ENCODE measurements at regions not wholly inside any gene's neighbourhood (a gene's known extent, or its start where the extent isn't known, plus 50 kb on each side); places are given as distances from the start of the nearest gene placed in this dataset.
"Not testable (repeated sequence)": the region's sequence is repeated elsewhere in the genome, so short reads cannot be mapped to it uniquely, and the experiment has no call there.

GRCh38 chr7:20083781-20084180 is 133.4 kb downstream of the MACC1 start:
- DNase-seq (ENCODE audit: low spot score) = peak; percentile 8
- no peak for FAIRE-seq

DNA sequence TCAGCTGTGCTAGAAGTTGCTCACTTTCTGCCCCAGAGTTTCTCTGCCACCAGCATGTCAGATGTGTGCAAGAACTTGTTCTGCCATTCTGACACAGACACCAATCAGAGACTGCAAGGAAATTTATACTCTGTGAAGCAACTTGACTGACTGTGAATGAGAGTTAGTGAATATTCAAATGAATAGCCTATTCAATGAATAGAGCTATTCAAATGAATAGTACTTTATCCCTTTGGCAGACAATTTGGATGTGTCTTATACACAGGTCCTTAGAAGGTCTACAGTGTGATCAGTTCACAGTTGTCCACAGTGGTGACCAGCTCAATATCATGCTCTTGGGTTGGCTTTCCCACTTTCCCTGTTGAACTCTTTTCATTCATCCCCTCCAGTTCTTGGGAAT is 138.1 kb downstream of the MACC1 start:
- no peak for FAIRE-seq
- DNase-seq (ENCODE audit: low spot score) = no peak

GRCh38 chr7:20076835-20077234 is 140.3 kb downstream of the MACC1 start:
- no peak for FAIRE-seq
- no peak for DNase-seq (ENCODE audit: low spot score)

DNA sequence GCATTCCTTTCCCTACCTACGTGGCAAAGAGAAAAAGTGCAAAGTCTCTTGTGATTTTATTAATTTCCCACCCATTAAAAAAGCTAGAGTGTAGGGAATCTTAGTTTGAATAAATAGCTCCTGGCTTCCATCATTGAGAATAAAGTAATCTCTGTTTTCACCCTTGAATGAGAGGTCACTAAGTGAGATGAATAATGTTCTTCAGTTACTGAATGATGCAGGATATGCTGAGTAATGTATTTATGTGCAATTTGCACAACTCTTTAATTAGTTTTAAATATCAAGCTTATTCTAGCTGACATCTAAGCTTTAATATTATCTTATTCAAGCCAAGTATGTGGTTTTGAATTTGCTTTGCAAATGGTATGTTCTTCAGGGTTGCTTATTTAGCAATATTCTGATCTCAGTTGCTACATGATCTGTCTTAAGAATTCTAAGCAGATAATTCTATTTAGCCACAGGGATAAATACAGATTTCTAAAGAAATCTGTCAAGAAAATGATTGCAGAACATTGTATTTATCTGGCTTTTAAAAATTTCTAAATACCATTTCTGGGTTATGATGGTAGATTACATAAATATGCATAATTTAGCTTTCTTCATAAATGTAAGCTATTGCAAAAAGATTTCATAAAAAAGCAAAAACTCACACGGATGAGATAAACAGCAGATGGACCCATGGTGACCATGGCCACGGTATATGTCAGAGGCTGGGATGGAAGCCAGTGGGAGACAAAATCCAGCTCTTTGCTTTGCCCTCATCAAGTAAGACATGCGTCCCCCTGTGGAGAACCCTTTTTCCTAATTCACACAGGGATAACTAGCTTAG is 141.0 kb downstream of the MACC1 start:
- no peak for DNase-seq (ENCODE audit: low spot score)
- no peak for FAIRE-seq

DNA sequence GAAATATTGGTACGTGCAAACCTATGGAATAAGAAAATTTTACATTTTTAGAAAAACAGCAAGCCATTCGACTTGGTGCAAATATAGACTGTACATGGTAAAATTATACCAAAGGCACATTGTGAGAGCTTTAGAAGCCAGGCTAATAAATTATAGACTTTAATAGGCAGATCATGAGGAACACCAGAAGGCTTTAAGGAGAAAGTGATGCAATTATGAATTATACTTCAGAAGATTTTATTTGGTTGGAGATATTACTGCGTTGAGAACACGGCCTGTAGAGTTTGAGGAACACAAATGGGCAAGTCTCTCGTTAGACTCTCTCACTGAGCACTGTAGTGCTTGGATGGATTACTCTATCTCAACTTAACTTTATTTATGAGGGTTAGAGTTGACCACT is 141.7 kb downstream of the MACC1 start:
- FAIRE-seq = no peak
- no peak for DNase-seq (ENCODE audit: low spot score)

GRCh38 chr7:20068004-20068403 is 149.2 kb downstream of the MACC1 start:
- not testable (repeated sequence) for DNase-seq (ENCODE audit: low spot score); FAIRE-seq

- FAIRE-seq (peak; percentile 48), DNase-seq (ENCODE audit: low spot score) (peak; percentile 66)
These were observed 152.0 kb downstream of the MACC1 start for GRCh38 chr7:20064974-20065862.

DNA sequence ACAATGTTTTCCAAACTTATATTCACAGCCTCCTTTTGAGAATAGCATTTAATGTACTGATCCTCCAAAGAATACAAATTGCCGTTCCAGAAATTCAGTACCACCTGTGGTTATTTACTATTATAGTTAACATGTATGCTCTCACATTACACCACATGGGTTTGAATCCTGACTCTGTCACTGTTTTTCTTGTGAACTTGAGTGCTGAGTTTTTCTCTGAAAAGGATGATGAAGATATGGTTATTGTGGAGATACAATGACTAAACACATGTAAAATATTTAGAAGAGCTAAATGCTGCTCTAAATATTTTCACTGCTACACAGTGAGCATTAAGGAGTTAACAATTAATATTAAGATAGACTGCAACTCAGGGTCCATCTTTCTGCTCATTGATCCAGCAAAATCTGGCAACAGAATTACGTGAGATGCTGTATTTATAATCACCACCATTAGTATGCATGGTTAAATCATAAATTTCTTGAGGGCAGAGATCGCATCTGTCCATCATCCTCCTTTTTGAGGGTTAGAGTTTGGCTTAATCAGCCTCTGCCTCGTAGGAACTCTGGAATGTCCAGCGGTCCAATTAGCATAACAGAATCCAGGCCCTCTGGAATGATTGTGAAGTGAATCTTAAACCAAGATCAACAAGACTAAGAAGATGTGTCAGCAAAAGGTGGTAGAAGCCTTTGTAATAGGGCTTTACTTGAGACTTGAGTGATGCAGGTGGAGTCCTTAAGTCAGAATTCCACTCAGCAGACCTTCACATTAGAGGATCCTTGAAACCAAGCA is 152.8 kb downstream of the MACC1 start:
- no peak for FAIRE-seq

GRCh38 chr7:20063644-20064043 is 153.5 kb downstream of the MACC1 start:
- DNase-seq (ENCODE audit: low spot score) (no peak), FAIRE-seq (no peak)

More for the DNA sequence above, 152.8 kb downstream of the MACC1 start:
- peak; percentile 9 for DNase-seq (ENCODE audit: low spot score)

- DNase-seq (ENCODE audit: low spot score) (no peak), FAIRE-seq (no peak)
These were observed 154.3 kb downstream of the MACC1 start for GRCh38 chr7:20062932-20063331.

DNA sequence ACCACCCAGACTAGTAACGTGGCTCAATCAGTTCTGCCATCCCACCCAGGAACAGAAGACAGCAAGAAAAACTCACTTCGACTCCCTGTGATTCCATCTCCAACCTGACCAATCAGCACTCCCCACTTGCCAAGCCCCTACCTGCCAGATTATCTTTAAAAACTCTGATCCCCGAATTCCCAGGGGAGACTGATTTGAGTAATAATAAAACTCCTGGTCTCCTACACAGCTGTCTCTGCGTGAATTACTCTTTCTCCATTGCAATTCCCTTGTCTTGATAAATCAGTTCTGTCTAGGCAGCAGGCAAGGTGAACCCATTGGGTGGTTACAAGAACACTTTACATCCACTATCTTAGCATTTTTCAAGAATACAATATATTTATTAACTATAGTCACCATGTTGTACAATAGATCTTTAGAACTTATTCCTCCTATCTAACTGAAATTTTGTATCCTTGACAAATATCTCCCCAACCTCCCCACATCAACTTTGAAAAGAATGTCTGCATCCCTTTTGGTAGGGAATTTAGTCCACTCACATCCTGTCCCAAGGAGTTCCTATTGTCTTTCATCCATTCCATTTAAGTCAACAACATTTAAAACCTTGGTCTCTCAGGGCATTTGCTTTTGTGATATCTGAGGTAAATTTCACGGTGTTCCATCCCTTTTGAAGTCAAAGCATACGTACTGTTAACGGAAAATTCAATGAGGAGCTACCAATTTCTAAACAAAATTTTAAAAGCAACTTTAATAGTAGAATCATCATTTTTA is 163.7 kb downstream of the MACC1 start:
- FAIRE-seq (no peak), DNase-seq (ENCODE audit: low spot score) (no peak)

GRCh38 chr7:20050241-20050966 is 166.8 kb downstream of the MACC1 start:
- DNase-seq (ENCODE audit: low spot score) (no peak), FAIRE-seq (no peak)

GRCh38 chr7:20038676-20039075 is 178.5 kb downstream of the MACC1 start:
- DNase-seq (ENCODE audit: low spot score) (no peak), FAIRE-seq (no peak)

DNA sequence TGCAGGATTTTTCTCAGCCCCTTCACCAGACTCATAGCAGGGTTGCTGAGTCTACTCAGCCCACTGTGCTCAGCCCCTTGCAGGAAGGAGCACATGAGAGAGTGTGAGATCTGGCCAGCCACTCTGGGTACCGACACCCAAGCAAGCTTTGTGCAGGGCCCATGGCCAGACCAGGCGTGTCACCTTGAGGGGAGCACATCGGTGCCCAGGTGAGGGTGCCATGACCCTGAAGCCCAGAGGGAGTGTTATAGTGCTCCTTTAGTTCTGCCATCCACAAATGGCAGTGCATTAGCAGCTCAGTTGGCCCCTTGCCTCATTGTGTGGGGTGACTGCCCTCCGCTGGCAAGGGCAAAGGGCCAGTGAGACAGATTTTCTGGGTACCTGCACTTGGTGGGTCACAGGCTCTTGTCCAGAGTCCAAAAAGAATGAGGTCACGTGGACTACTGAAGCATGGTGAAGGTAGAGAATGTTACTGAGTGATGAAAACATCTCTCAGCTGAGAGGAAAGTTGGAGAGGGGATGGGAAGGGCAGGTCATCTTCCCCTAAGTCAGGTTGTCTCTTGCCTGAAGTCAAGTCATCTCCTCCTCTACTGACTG is 181.8 kb downstream of the MACC1 start:
- DNase-seq (ENCODE audit: low spot score) = no peak
- FAIRE-seq = no peak

GRCh38 chr7:20033621-20034400 is 183.4 kb downstream of the MACC1 start:
- no peak for FAIRE-seq
- no peak for DNase-seq (ENCODE audit: low spot score)

DNA sequence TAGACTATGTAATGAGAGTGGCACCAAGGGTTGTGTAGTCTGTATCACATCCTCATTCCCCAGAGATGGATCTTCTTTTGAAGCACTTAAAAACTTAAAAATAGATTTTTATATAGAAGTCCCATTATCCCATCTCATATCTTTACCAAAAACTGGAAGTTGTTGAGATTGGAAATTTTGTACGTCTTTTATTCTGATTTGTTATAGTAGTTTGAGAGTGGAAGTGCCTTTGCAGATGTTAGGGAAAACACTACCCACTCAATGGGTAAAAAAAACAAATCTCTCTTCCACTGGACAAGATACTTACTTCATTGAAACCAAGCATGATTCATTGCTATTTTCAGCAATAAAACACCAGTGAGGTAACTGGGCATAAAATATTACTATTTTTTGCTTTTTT is 184.4 kb downstream of the MACC1 start:
- no peak for FAIRE-seq
- no peak for DNase-seq (ENCODE audit: low spot score)

- FAIRE-seq = no peak
- DNase-seq (ENCODE audit: low spot score) = peak; percentile 5
These were observed 186.2 kb downstream of the MACC1 start for GRCh38 chr7:20030915-20031362.

GRCh38 chr7:20030417-20030816 is 186.8 kb downstream of the MACC1 start:
- FAIRE-seq (no peak), DNase-seq (ENCODE audit: low spot score) (no peak)

DNA sequence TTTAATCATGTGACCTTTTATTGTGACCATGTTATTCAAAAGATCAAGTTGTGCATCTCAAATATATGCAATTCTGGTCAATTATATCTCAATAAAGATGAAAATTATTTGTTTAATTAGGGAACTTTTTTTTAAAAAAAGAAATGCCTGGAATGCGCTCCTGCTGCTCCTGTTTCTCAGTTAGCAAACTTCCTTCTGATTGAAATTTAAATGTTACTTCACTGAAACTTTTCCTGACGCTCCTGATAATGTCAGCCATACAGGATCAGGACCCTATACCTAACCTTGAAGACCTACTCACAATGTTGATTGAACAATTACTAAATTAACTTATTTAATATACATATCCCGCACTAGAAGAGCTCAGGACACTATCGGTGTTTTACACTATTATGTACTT is 190.4 kb downstream of the MACC1 start:
- DNase-seq (ENCODE audit: low spot score) (no peak), FAIRE-seq (no peak)

Data from urothelium cell line (cell line).